ENCODE measurements at regions not wholly inside any gene's neighbourhood (a gene's known extent, or its start where the extent isn't known, plus 50 kb on each side); places are given as distances from the start of the nearest gene placed in this dataset.
"Not testable (repeated sequence)": the region's sequence is repeated elsewhere in the genome, so short reads cannot be mapped to it uniquely, and the experiment has no call there.

- DNase-seq = no peak
Observed at GRCh38 chr5:135739383-135739981, 95.0 kb upstream of the SLC25A48 start.

GRCh38 chr5:135738564-135738875, 95.9 kb upstream of the SLC25A48 start:
- H3K4me3 ChIP-seq = no peak overlapping the region
- H3K27ac ChIP-seq = no peak overlapping the region
- DNase-seq = no peak
- H3K9me3 ChIP-seq = no peaks in the 10 kb centered on the region
- H3K27me3 ChIP-seq = no peaks in the 10 kb centered on the region
- TF ChIP-seq CTCF (IDR thresholded peaks at IDR 0.05) = no peak
- TF ChIP-seq POLR2A (IDR thresholded peaks at IDR 0.05) = no peak
- no peaks in the 10 kb centered on the region for H3K36me3 ChIP-seq
- H3K4me1 ChIP-seq = peaks cover 0 to 6% (median 0%) of the 10 kb centered on the region in 4 donors

More at GRCh38 chr5:135739383-135739981, 95.0 kb upstream of the SLC25A48 start:
- Histone ChIP-seq H3K27ac (no peak overlapping the region), H3K4me1 (peaks cover 0 to 6% (median 0%) of the 10 kb centered on the region in 4 donors), H3K36me3 (no peaks in the 10 kb centered on the region), H3K27me3 (no peaks in the 10 kb centered on the region), H3K9me3 (no peaks in the 10 kb centered on the region), H3K4me3 (no peak overlapping the region)
- no peak for TF ChIP-seq POLR2A (IDR thresholded peaks at IDR 0.05)
- TF ChIP-seq CTCF (IDR thresholded peaks at IDR 0.05) = no peak

- Histone ChIP-seq H3K27ac (no peak overlapping the region), H3K27me3 (no peaks in the 10 kb centered on the region), H3K4me3 (no peak overlapping the region), H3K4me1 (peaks cover 0 to 6% (median 0%) of the 10 kb centered on the region in 4 donors), H3K9me3 (no peaks in the 10 kb centered on the region), H3K36me3 (no peaks in the 10 kb centered on the region)
- TF ChIP-seq CTCF (IDR thresholded peaks at IDR 0.05) = no peak
- TF ChIP-seq POLR2A (IDR thresholded peaks at IDR 0.05) = no peak
- DNase-seq = no peak
Observed at GRCh38 chr5:135737701-135738563, 96.5 kb upstream of the SLC25A48 start.

DNA sequence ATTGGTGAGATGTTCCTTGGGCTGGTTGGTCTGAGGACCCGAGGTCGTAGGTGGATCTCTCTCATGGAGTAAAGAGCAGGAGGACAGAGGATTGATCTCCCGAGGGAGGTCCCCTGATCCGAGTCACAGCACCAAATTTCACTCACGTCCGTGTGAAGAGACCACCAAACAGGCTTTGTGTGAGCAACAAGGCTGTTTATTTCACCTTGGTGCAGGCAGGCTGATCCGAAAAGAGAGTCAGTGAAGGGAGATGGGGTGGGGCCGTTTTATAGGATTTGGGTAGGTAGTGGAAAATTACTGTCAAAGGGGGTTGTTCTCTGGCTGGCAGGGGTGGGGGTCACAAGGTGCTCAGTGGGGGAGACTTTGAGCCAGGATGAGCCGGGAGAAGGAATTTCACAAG, 97.5 kb upstream of the SLC25A48 start:
- not testable (repeated sequence) for H3K27me3 ChIP-seq, H3K4me1 ChIP-seq, H3K27ac ChIP-seq, H3K4me3 ChIP-seq, H3K36me3 ChIP-seq, H3K9me3 ChIP-seq, DNase-seq

DNA sequence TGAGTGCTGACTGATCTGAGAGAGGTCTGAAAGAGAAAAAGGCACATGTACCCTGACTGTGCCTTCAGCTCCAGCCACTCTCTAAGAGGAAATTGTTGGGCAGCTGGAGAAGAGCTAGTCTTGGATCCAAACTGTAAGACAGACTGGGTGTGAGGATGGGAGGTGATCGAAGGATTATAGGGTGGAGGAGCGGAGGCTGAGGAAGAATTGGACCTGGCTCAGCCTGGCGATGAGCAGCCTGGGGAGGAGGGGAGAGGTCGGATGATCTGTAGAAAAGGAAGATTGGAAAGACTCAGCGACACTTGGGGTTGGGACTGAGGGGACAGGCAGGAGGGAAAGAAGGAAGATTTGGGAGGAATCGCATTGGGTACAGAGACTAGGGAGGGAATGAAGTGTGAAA, 98.6 kb upstream of the SLC25A48 start:
- DNase-seq = no peak
- H3K4me1 ChIP-seq = peaks cover 0 to 6% (median 0%) of the 10 kb centered on the region in 4 donors
- TF ChIP-seq POLR2A (IDR thresholded peaks at IDR 0.05) (no peak), CTCF (IDR thresholded peaks at IDR 0.05) (no peak)
- H3K36me3 ChIP-seq = no peaks in the 10 kb centered on the region
- no peak overlapping the region for H3K27ac ChIP-seq
- no peaks in the 10 kb centered on the region for H3K9me3 ChIP-seq
- no peak overlapping the region for H3K4me3 ChIP-seq
- no peaks in the 10 kb centered on the region for H3K27me3 ChIP-seq

DNA sequence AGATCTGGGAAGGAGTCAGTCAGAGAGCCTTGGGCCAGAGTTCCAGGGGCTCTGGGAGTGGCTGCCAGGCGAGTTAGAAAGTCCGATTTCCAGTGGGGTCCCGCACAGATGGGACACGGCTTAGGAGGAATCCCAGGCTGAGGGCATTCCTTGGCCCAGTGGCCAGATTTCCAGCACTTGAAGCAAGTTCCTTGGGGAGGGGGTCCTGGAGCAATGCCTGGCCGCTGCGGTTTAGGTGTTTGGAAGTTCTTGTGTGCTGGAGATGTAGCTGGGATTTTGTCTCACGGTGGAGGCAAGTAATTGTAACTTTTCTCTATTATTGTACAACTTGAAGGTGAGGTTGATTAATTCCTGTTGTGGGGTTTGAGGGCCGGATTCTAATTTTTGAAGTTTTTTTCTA, 99.5 kb upstream of the SLC25A48 start:
- H3K36me3 ChIP-seq, DNase-seq, H3K27me3 ChIP-seq, H3K4me1 ChIP-seq, H3K27ac ChIP-seq, H3K4me3 ChIP-seq, H3K9me3 ChIP-seq: not testable (repeated sequence)

GRCh38 chr5:135731034-135731433, 103.4 kb upstream of the SLC25A48 start:
- not testable (repeated sequence) for H3K36me3 ChIP-seq, H3K4me3 ChIP-seq, H3K27ac ChIP-seq, H3K4me1 ChIP-seq, DNase-seq, H3K9me3 ChIP-seq, H3K27me3 ChIP-seq

DNA sequence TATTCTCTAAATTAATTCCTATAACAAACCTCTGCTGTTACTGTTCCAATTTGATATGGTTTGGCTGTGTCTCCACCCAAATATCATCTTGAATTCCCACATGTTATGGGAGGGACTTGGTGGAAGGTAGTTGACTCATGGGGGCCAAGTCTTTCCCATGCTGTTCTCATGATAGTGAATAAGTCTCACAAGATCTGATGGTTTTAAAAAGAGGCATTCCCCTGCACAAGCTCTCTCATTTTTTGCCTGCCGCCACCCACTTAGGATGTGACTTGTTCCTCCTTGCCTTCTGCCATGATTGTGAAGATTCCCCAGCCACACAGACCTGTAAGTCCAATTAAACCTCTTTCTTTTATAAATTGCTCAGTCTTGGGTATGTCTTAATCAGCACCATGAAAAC, 104.3 kb upstream of the SLC25A48 start:
- H3K27ac ChIP-seq, H3K36me3 ChIP-seq, H3K27me3 ChIP-seq, DNase-seq, H3K4me1 ChIP-seq, H3K4me3 ChIP-seq, H3K9me3 ChIP-seq: not testable (repeated sequence)
